ENCODE measurements at regions not wholly inside any gene's neighbourhood (a gene's known extent, or its start where the extent isn't known, plus 50 kb on each side); places are given as distances from the start of the nearest gene placed in this dataset.
"Not testable (repeated sequence)": the region's sequence is repeated elsewhere in the genome, so short reads cannot be mapped to it uniquely, and the experiment has no call there.

- DNase-seq (ENCODE audit: low read depth in 4 of 4, low spot score in 2 of 4) = no peak
These were observed 61.1 kb upstream of the SEM1 start for GRCh38 chr7:96770758-96771157.

GRCh38 chr7:96772139-96772694 lies 62.6 kb upstream of the SEM1 start:
- no peak for DNase-seq (ENCODE audit: low read depth in 4 of 4, low spot score in 2 of 4)

- no peak for DNase-seq (ENCODE audit: low read depth in 4 of 4, low spot score in 2 of 4)
These were observed 63.8 kb upstream of the SEM1 start for GRCh38 chr7:96773483-96773882.

GRCh38 chr7:96774358-96774757 lies 64.7 kb upstream of the SEM1 start:
- no peak for DNase-seq (ENCODE audit: low read depth in 4 of 4, low spot score in 2 of 4)

- no peak for DNase-seq (ENCODE audit: low read depth in 4 of 4, low spot score in 2 of 4)
These were observed 65.4 kb upstream of the SEM1 start for GRCh38 chr7:96775046-96775445.

- no peak for DNase-seq (ENCODE audit: low read depth in 4 of 4, low spot score in 2 of 4)
These were observed 68.6 kb upstream of the SEM1 start for GRCh38 chr7:96778263-96778662.

- DNase-seq (ENCODE audit: low read depth in 4 of 4, low spot score in 2 of 4) = no peak
These were observed 72.3 kb upstream of the SEM1 start for GRCh38 chr7:96781919-96782318.

- DNase-seq (ENCODE audit: low read depth in 4 of 4, low spot score in 2 of 4) = not testable (repeated sequence)
These were observed 73.1 kb upstream of the SEM1 start for GRCh38 chr7:96782686-96783298.

GRCh38 chr7:96784597-96784996 lies 75.0 kb upstream of the SEM1 start:
- DNase-seq (ENCODE audit: low read depth in 4 of 4, low spot score in 2 of 4) = no peak

GRCh38 chr7:96786261-96786997 lies 76.8 kb upstream of the SEM1 start:
- no peak for DNase-seq (ENCODE audit: low read depth in 4 of 4, low spot score in 2 of 4)

- DNase-seq (ENCODE audit: low read depth in 4 of 4, low spot score in 2 of 4) = no peak
These were observed 77.4 kb upstream of the SEM1 start for GRCh38 chr7:96786998-96787395.

GRCh38 chr7:96789914-96790313 lies 80.3 kb upstream of the SEM1 start:
- no peak for DNase-seq (ENCODE audit: low read depth in 4 of 4, low spot score in 2 of 4)

GRCh38 chr7:96792115-96792514 lies 82.5 kb upstream of the SEM1 start:
- DNase-seq (ENCODE audit: low read depth in 4 of 4, low spot score in 2 of 4) = no peak

GRCh38 chr7:96794063-96794462 lies 84.4 kb upstream of the SEM1 start:
- no peak for DNase-seq (ENCODE audit: low read depth in 4 of 4, low spot score in 2 of 4)

- no peak for DNase-seq (ENCODE audit: low read depth in 4 of 4, low spot score in 2 of 4)
These were observed 90.5 kb upstream of the SEM1 start for GRCh38 chr7:96800122-96800521.

- DNase-seq (ENCODE audit: low read depth in 4 of 4, low spot score in 2 of 4) = no peak
These were observed 91.2 kb upstream of the SEM1 start for GRCh38 chr7:96800824-96801223.

- DNase-seq (ENCODE audit: low read depth in 4 of 4, low spot score in 2 of 4) = no peak
These were observed 109.6 kb upstream of the SEM1 start for GRCh38 chr7:96819111-96819700.

- DNase-seq (ENCODE audit: low read depth in 4 of 4, low spot score in 2 of 4) = not testable (repeated sequence)
These were observed 111.5 kb upstream of the SEM1 start for GRCh38 chr7:96821131-96821530.

- no peak for DNase-seq (ENCODE audit: low read depth in 4 of 4, low spot score in 2 of 4)
These were observed 113.2 kb upstream of the SEM1 start for GRCh38 chr7:96822824-96823223.

- no peak for DNase-seq (ENCODE audit: low read depth in 4 of 4, low spot score in 2 of 4)
These were observed 113.6 kb upstream of the SEM1 start for GRCh38 chr7:96823274-96823673.

GRCh38 chr7:96824686-96825085 lies 115.0 kb upstream of the SEM1 start:
- no peak for DNase-seq (ENCODE audit: low read depth in 4 of 4, low spot score in 2 of 4)

GRCh38 chr7:96825285-96825684 lies 115.6 kb upstream of the SEM1 start:
- DNase-seq (ENCODE audit: low read depth in 4 of 4, low spot score in 2 of 4) = no peak
